ENCODE measurements at regions not wholly inside any gene's neighbourhood (a gene's known extent, or its start where the extent isn't known, plus 50 kb on each side); places are given as distances from the start of the nearest gene placed in this dataset.

GRCh38 chr4:162683659-162684370 lies 482.9 kb downstream of the NAF1 start:
- TF ChIP-seq, protein P1, sequence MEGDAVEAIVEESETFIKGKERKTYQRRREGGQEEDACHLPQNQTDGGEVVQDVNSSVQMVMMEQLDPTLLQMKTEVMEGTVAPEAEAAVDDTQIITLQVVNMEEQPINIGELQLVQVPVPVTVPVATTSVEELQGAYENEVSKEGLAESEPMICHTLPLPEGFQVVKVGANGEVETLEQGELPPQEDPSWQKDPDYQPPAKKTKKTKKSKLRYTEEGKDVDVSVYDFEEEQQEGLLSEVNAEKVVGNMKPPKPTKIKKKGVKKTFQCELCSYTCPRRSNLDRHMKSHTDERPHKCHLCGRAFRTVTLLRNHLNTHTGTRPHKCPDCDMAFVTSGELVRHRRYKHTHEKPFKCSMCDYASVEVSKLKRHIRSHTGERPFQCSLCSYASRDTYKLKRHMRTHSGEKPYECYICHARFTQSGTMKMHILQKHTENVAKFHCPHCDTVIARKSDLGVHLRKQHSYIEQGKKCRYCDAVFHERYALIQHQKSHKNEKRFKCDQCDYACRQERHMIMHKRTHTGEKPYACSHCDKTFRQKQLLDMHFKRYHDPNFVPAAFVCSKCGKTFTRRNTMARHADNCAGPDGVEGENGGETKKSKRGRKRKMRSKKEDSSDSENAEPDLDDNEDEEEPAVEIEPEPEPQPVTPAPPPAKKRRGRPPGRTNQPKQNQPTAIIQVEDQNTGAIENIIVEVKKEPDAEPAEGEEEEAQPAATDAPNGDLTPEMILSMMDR (IDR thresholded peaks at IDR 0.05): no peak
- TF ChIP-seq POLR2A (IDR thresholded peaks at IDR 0.05): no peak

Data from uterus (tissue), 2 donors.